HL-60 (cell line): ENCODE measurements at regions not wholly inside any gene's neighbourhood (a gene's known extent, or its start where the extent isn't known, plus 50 kb on each side); places are given as distances from the start of the nearest gene placed in this dataset.

Source experiments
- DNase-seq, 2 experiments: peaks; one replicate each; pipeline ENCODE4 v3.0.0-alpha.2; 2010 to 2020; ENCODE audit warnings: low read depth in 1 of 2, low spot score in 1 of 2
- H3K27ac ChIP-seq: fragments of 250-450 bp; sonication (Bioruptor Pico); replicated peaks from 2 replicates; pipeline ENCODE4 v1.5.1; 2020; ENCODE audit warnings: mild to moderate bottlenecking, moderate library complexity
- H3K27me3 ChIP-seq: fragments of 250-450 bp; sonication (Bioruptor Pico); 2 replicates; pipeline ENCODE4 v1.5.1; 2021; ENCODE audit warnings: mild to moderate bottlenecking, moderate library complexity; ENCODE audit not compliant: insufficient read depth, poor library complexity, severe bottlenecking
- H3K4me3 ChIP-seq: replicated peaks from 2 replicates; pipeline ENCODE4 v1.5.1; 2011; ENCODE audit warnings: mild to moderate bottlenecking, control low read depth, low read length; ENCODE audit not compliant: insufficient read depth
- CTCF ChIP-seq: IDR thresholded peaks from one replicate; pipeline ENCODE4 v1.5.1; 2011; ENCODE audit warnings: low read length, control low read depth, inconsistent platforms; ENCODE audit not compliant: insufficient read depth
- GABPA ChIP-seq: IDR thresholded peaks from 2 replicates; pipeline ENCODE4 v1.6.1; 2012; ENCODE audit warnings: low read depth
- POLR2AphosphoS5 ChIP-seq: IDR thresholded peaks from 2 replicates; pipeline ENCODE4 v1.6.1; 2012; ENCODE audit warnings: low read depth
- SPI1 ChIP-seq: IDR thresholded peaks from 2 replicates; pipeline ENCODE4 v1.6.1; 2012; ENCODE audit warnings: low read depth, mild to moderate bottlenecking, borderline replicate concordance
- TF ChIP-seq, protein P1 (sequence below): IDR thresholded peaks from 2 replicates; pipeline ENCODE4 v1.6.1; 2012; ENCODE audit warnings: low read depth; ENCODE audit not compliant: insufficient replicate concordance

- Histone ChIP-seq H3K27ac (no peak overlapping the region), H3K27me3 (no peaks in the 10 kb centered on the region), H3K4me3 (no peak overlapping the region)
- DNase-seq = no peak
- no peak for TF ChIP-seq SPI1
- TF ChIP-seq POLR2AphosphoS5 = no peak
- TF ChIP-seq GABPA = no peak
- TF ChIP-seq, protein P1, sequence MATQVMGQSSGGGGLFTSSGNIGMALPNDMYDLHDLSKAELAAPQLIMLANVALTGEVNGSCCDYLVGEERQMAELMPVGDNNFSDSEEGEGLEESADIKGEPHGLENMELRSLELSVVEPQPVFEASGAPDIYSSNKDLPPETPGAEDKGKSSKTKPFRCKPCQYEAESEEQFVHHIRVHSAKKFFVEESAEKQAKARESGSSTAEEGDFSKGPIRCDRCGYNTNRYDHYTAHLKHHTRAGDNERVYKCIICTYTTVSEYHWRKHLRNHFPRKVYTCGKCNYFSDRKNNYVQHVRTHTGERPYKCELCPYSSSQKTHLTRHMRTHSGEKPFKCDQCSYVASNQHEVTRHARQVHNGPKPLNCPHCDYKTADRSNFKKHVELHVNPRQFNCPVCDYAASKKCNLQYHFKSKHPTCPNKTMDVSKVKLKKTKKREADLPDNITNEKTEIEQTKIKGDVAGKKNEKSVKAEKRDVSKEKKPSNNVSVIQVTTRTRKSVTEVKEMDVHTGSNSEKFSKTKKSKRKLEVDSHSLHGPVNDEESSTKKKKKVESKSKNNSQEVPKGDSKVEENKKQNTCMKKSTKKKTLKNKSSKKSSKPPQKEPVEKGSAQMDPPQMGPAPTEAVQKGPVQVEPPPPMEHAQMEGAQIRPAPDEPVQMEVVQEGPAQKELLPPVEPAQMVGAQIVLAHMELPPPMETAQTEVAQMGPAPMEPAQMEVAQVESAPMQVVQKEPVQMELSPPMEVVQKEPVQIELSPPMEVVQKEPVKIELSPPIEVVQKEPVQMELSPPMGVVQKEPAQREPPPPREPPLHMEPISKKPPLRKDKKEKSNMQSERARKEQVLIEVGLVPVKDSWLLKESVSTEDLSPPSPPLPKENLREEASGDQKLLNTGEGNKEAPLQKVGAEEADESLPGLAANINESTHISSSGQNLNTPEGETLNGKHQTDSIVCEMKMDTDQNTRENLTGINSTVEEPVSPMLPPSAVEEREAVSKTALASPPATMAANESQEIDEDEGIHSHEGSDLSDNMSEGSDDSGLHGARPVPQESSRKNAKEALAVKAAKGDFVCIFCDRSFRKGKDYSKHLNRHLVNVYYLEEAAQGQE = no peak
- TF ChIP-seq CTCF = no peak
Observed at GRCh38 chr13:107534548-107534947, 680.8 kb downstream of the LIG4 start.

DNA sequence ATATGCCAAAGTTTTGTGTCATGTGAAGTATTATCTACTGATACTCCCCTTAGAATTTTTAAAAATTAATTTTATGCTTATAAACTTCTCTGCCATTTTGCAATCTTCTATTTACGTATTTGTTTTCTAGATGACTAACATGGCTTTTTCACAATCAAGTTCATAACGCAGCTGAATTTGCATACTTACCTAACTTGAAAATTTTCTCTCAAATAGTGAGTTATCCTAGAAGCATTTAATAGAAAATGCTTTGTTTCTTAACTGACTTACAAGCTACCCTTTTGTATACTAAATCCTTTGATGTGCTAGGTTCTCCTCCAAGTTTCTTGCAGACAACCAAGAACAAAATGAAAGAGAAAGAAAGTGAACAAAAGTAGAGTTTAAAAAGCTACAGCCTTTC is 683.5 kb downstream of the LIG4 start:
- TF ChIP-seq SPI1 = no peak
- TF ChIP-seq CTCF = no peak
- TF ChIP-seq GABPA = no peak
- no peak for TF ChIP-seq POLR2AphosphoS5
- TF ChIP-seq, protein P1 = no peak
- Histone ChIP-seq H3K27me3 (no peaks in the 10 kb centered on the region), H3K4me3 (no peak overlapping the region), H3K27ac (no peak overlapping the region)
- DNase-seq = no peak

GRCh38 chr13:107531180-107531579 is 684.2 kb downstream of the LIG4 start:
- H3K27me3 ChIP-seq = no peaks in the 10 kb centered on the region
- no peak for DNase-seq
- TF ChIP-seq POLR2AphosphoS5 (no peak), CTCF (no peak), GABPA (no peak), SPI1 (no peak)
- TF ChIP-seq, protein P1 = no peak
- no peak overlapping the region for H3K27ac ChIP-seq
- H3K4me3 ChIP-seq = no peak overlapping the region
